ENCODE measurements at regions not wholly inside any gene's neighbourhood (a gene's known extent, or its start where the extent isn't known, plus 50 kb on each side); places are given as distances from the start of the nearest gene placed in this dataset.

DNA sequence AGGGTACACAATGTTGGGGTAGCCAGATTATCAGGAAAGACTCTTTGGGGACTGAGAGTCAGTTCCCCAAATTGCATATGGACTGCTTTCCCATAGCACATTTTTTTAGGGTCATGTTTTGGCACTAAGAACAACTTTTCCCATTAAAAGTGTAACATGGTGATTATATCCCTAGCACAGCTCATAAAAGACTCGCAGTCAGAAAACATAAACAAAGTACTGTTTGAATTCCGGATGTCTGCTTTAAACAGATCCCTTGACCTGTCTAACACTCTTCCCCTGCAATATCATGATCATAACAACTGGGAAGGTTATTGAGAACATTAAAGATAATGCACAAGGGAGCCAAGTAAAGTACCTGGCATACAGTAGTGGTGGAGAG lies 262.2 kb downstream of the ASXL3 start:
- H3K4me3 ChIP-seq: no peak overlapping the region
- TF ChIP-seq, protein P1, sequence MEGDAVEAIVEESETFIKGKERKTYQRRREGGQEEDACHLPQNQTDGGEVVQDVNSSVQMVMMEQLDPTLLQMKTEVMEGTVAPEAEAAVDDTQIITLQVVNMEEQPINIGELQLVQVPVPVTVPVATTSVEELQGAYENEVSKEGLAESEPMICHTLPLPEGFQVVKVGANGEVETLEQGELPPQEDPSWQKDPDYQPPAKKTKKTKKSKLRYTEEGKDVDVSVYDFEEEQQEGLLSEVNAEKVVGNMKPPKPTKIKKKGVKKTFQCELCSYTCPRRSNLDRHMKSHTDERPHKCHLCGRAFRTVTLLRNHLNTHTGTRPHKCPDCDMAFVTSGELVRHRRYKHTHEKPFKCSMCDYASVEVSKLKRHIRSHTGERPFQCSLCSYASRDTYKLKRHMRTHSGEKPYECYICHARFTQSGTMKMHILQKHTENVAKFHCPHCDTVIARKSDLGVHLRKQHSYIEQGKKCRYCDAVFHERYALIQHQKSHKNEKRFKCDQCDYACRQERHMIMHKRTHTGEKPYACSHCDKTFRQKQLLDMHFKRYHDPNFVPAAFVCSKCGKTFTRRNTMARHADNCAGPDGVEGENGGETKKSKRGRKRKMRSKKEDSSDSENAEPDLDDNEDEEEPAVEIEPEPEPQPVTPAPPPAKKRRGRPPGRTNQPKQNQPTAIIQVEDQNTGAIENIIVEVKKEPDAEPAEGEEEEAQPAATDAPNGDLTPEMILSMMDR (IDR thresholded peaks at IDR 0.05): no peak
- no peak overlapping the region for H3K27ac ChIP-seq
- DNase-seq (ENCODE audit: low spot score): no peak

DNA sequence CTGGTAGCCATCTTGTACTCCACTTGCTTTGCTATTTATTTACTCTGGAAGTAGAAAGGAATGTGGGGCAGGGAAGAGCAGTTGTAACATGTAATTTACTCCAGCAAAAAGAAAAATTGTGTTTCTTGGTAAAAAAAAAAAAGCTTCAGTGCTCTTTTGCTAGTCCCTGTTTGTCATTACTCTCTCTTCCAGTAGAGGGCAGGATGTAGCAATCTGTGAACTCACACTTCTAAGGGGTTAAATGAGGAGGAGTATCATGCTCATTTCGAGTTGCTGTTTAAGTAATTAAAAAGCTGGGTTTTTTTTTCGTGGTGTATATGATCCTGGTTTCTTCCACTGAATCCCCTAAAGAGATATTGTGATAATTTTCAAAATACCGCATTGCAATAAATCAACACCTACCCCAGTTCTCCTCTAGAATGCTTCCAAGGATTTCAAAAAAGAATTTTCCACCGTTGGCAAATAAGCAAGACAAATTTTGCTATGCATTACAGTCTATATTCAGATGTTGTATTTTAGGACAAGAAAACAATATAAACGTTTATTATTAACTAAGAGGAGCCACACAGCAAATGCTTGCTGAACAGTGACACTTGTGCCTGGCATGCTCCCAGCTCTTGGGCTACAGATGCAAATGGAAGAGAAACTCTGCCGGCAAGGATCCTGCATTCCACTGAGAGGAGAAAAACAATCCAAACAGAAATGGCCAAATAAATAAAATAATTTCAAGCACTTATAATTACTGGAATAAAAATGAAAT lies 261.6 kb downstream of the ASXL3 start:
- TF ChIP-seq, protein P1 (IDR thresholded peaks at IDR 0.05): peak; percentile 49
- DNase-seq (ENCODE audit: low spot score): no peak
- no peak overlapping the region for H3K27ac ChIP-seq
- no peak overlapping the region for H3K4me3 ChIP-seq

DNA sequence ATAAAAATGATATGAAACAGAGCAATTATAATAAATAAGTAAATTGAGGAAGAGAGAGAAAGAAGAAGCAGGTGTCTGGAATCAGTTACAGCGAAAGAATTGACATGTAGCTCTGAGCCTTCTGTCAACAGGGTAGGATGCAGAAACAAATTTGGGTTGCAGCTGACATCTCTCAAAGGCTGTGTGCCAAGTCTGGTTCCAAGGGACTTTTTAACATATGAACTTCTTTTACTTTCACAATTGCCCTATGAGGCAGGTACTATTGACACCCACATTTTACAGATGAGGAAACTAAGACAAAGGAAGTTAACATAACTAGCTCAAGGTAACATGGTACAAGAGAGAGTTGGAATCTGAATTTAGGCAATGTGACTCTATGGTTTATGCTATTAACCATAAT lies 260.0 kb downstream of the ASXL3 start:
- Histone ChIP-seq H3K27ac (no peak overlapping the region), H3K4me3 (no peak overlapping the region)
- DNase-seq (ENCODE audit: low spot score): no peak
- TF ChIP-seq, protein P1 (IDR thresholded peaks at IDR 0.05): no peak

DNA sequence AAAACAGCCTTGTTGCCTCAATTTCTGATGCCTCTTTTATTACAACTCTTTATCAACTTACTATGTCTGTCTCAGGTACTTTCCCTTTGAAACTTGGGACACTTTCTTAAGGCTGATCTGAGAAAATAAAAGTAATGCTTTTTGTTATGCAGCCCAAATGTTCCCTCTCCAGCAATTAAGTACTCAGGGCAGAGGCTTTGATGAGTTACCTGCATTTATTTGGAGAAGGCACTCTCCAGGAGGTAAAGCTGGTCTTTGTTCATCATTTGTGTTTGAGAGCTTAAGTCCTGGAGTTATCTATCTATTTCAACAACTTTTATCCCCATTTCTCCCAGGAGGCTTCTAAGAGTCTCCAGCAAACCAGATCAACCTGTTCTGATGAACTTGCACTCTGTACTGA lies 259.2 kb downstream of the ASXL3 start:
- TF ChIP-seq, protein P1 (IDR thresholded peaks at IDR 0.05): no peak

DNA sequence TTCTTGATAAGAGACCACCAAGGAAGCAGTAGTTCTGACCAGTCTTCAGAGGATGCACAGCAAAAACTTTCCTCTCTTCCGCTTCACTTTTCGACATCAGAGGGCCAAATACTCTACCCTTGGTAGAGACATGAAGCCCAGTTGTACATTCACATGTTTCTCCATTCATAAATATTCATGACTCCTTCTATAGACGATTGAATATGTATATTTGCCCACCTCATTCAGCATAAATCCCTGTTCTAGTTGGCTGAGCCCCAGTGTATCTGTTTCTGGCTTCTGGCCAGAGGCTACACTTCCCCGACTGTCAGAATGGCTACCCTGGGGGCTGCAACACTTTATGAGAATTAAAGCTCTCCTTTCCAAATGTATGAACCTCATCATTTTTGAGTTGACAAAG lies 258.5 kb downstream of the ASXL3 start:
- Histone ChIP-seq H3K4me3 (no peak overlapping the region), H3K27ac (no peak overlapping the region)
- DNase-seq (ENCODE audit: low spot score): no peak
- TF ChIP-seq, protein P1 (IDR thresholded peaks at IDR 0.05): no peak

More for the DNA sequence above, 259.2 kb downstream of the ASXL3 start:
- DNase-seq (ENCODE audit: low spot score): no peak
- Histone ChIP-seq H3K4me3 (no peak overlapping the region), H3K27ac (no peak overlapping the region)

DNA sequence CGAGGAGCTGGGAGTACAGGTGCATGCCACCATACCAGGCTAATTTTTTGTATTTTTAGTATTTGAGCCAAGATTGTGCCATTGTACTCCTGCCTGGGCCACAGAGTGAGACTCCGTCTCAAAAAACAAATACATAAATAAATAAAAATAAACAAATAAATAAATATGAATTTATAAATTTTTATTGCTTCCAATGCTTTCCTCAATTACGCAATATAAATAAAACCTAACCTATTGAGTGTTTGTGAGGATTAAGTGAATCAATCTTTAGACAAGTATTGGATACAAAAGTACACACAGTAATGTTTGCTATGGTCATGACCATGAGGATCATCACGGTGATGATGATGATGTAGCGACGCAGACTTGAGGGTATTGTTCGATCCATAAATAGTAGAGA lies 257.4 kb downstream of the ASXL3 start:
- DNase-seq (ENCODE audit: low spot score): no peak
- H3K4me3 ChIP-seq: no peak overlapping the region
- H3K27ac ChIP-seq: no peak overlapping the region
- TF ChIP-seq, protein P1 (IDR thresholded peaks at IDR 0.05): no peak

DNA sequence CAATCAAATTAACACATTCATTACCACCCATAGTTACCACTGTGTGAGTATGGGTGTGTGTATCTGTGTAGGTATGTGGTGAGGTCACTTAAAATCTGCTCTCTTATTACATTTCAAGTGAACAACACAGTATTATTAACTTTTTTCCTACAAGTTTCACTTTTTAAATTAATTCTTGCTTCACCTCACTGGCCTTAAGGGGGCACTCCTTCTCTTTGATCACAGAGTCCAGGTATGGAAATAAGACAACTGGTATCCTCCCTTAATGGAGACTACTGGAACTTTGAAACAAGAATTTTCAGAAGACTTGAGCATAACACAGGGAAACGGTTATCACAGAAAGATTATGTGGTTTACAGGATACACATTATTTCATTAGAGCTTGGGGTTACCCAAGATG lies 255.8 kb downstream of the ASXL3 start:
- Histone ChIP-seq H3K27ac (no peak overlapping the region), H3K4me3 (no peak overlapping the region)
- no peak for DNase-seq (ENCODE audit: low spot score)
- TF ChIP-seq, protein P1 (IDR thresholded peaks at IDR 0.05): no peak
